ENCODE measurements at regions not wholly inside any gene's neighbourhood (a gene's known extent, or its start where the extent isn't known, plus 50 kb on each side); places are given as distances from the start of the nearest gene placed in this dataset.

DNA sequence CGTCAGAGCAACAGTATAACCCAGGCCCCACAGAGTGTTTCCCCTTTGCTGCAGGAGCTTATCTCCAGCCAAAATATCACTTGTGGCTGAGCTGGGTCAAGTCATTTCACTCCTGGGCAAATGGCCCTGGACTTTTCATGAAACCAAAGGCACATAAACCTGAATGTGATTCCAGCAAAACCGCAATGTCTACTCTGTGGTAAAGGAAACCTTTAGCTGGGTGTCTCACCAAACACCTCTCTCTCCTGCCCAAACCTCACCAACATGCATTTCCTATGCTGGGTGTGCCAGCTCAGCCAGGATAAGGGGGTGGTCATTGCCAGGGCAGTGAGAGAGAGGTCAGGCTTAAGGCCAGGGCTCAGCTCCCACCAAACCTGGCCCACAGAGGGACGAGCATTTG is 67.4 kb downstream of the GTPBP8 start:
- Histone ChIP-seq H3K23me2 (ENCODE audit: low read depth, low read length) (peaks cover 2% of the 10 kb centered on the region; the same call in 1 of the 2 replicates), H2BK12ac (ENCODE audit: low read depth, low read length) (no peak overlapping the region), H2BK5ac (ENCODE audit: low read depth, low read length) (no peak overlapping the region), H4K5ac (ENCODE audit: insufficient read length, low read depth, low read length) (no peak overlapping the region), H3K4ac (replicated peaks; ENCODE audit: insufficient read length, low read depth, low read length) (no peak overlapping the region), H4K8ac (ENCODE audit: extremely low read depth, insufficient read depth, low read length) (no peak overlapping the region), H3K14ac (ENCODE audit: insufficient read length) (no peak overlapping the region), H3K79me2 (ENCODE audit: control insufficient read depth in 1 of 2, insufficient read depth in 2 of 2, low read length in 2 of 2) (no peaks in the 10 kb centered on the region), H3K4me2 (ENCODE audit: insufficient read depth in 1 of 2, low read depth in 2 of 2, low read length in 2 of 2) (no peak overlapping the region), H2BK15ac (ENCODE audit: low read length) (no peak overlapping the region), H3K27me3 (replicated peaks in 1 of 4; ENCODE audit: control insufficient read depth in 3 of 4, extremely low read depth in 1 of 4, insufficient read depth in 3 of 4, low read length in 3 of 4) (no peaks in the 10 kb centered on the region), H2AK5ac (ENCODE audit: low read depth, low read length) (no peak overlapping the region), H3K18ac (ENCODE audit: extremely low read depth, low read length) (no peak overlapping the region), H2AFZ (ENCODE audit: low read length) (no peak overlapping the region), H3K79me1 (ENCODE audit: low read depth, low read length) (no peaks in the 10 kb centered on the region), H3K36me3 (ENCODE audit: control insufficient read depth in 2 of 4, insufficient read depth in 4 of 4, low read length in 3 of 4) (no peaks in the 10 kb centered on the region), H3K27ac (ENCODE audit: low read depth, low read length) (no peak overlapping the region), H4K91ac (replicated peaks; ENCODE audit: insufficient read length, low read length) (no peak overlapping the region), H3K56ac (replicated peaks; ENCODE audit: insufficient read length, low read depth, low read length) (no peak overlapping the region), H3K23ac (ENCODE audit: insufficient read length) (no peak overlapping the region), H2BK20ac (ENCODE audit: low read length) (no peak overlapping the region), H3K4me1 (replicated peaks in 1 of 4; ENCODE audit: control insufficient read depth in 3 of 4, insufficient read depth in 4 of 4, low read length in 3 of 4) (no peaks in the 10 kb centered on the region), H3K9me3 (ENCODE audit: insufficient read depth in 2 of 2, low read depth in 1 of 2, low read length in 1 of 2) (no peaks in the 10 kb centered on the region), H3K4me3 (ENCODE audit: extremely low read depth in 1 of 4, insufficient read depth in 2 of 4, low read depth in 3 of 4, low read length in 4 of 4) (no peak overlapping the region), H2BK120ac (replicated peaks; ENCODE audit: low read depth, low read length) (no peak overlapping the region), H4K20me1 (replicated peaks in 1 of 2; ENCODE audit: control insufficient read depth in 1 of 2, insufficient read depth in 2 of 2, low read length in 2 of 2) (no peaks in the 10 kb centered on the region), H3K9ac (replicated peaks in 1 of 4; ENCODE audit: extremely low read depth in 1 of 4, low read depth in 3 of 4, low read length in 3 of 4) (no peak overlapping the region)
- DNase-seq (ENCODE audit: low read depth in 1 of 2, low spot score in 2 of 2) (no peak), FAIRE-seq (no peak)
- WGBS, 2 experiments (ENCODE audit: extremely low coverage in 1 of 2, insufficient coverage in 1 of 2, insufficient read length in 1 of 2, insufficient replicate concordance in 2 of 2, low coverage in 1 of 2, low lambda C conversion rate in 2 of 2, missing lambda C conversion rate in 1 of 2) = 92% methylated on average over 3 of the region's 3 CpGs; no CpG with 5 or more reads in 1 of the 2 experiments
- TF ChIP-seq NRF1 (IDR thresholded peaks at IDR 0.05; ENCODE audit: low read depth, low read length) (no peak), JUN (IDR thresholded peaks at IDR 0.05; ENCODE audit: low read depth, low read length) (no peak), BACH1 (IDR thresholded peaks at IDR 0.05; ENCODE audit: low read length) (no peak), GABPA (IDR thresholded peaks at IDR 0.05; ENCODE audit: borderline replicate concordance, insufficient read depth, low read length) (no peak), CHD2 (IDR thresholded peaks at IDR 0.05; ENCODE audit: low read length) (no peak), BCL11A (IDR thresholded peaks at IDR 0.05; ENCODE audit: low read depth in 2 of 2, low read length in 2 of 2) (no peak), GTF2F1 (IDR thresholded peaks at IDR 0.05; ENCODE audit: borderline replicate concordance, low read depth, low read length) (no peak), SIRT6 (IDR thresholded peaks at IDR 0.05; ENCODE audit: low read length) (no peak), SAP30 (IDR thresholded peaks at IDR 0.05; ENCODE audit: insufficient read depth, insufficient replicate concordance, low read length) (no peak), TCF12 (IDR thresholded peaks at IDR 0.05; ENCODE audit: low read depth, low read length) (no peak)
- ChIA-PET POLR2A (ENCODE audit: partially characterized antibody) (no interaction called here), CTCF (ENCODE audit: partially characterized antibody) (interaction anchor here (0.7 to 10.8 kb wide), 6 partner anchors 9 to 229 kb away, joined by 3 to 108 read pairs (median 4); no protein-coding TSS in a partner anchor)
